ENCODE measurements at regions not wholly inside any gene's neighbourhood (a gene's known extent, or its start where the extent isn't known, plus 50 kb on each side); places are given as distances from the start of the nearest gene placed in this dataset.
A peak's percentile ranks its signal among the peaks of the same experiment; 100 is the strongest.

GRCh38 chr3:15982243-15982642 is 184.5 kb upstream of the ANKRD28 start (continued):
- TF ChIP-seq ZNF462 (CRISPR knock-in tag; IDR thresholded peaks at IDR 0.05) (no peak), REST (IDR thresholded peaks at IDR 0.05; ENCODE audit: unreplicated experiment) (no peak), EZH2 (IDR thresholded peaks at IDR 0.05; ENCODE audit: low read depth, unreplicated experiment) (no peak)

- Histone ChIP-seq H3K4me1 (ENCODE audit: insufficient read depth) (no peaks in the 10 kb centered on the region), H3K27me3 (ENCODE audit: insufficient read depth) (no peaks in the 10 kb centered on the region), H3K79me2 (replicated peaks; ENCODE audit: insufficient read depth) (no peaks in the 10 kb centered on the region), H3K27ac (ENCODE audit: low read depth) (no peak overlapping the region), H2AFZ (peak overlapping the region; percentile 43), H3K4me3 (no peak overlapping the region), H3K36me3 (ENCODE audit: insufficient read depth) (no peaks in the 10 kb centered on the region), H3F3A (replicated peaks; ENCODE audit: low read depth) (no peaks in the 10 kb centered on the region), H3K9me2 (ENCODE audit: insufficient read depth) (no peaks in the 10 kb centered on the region; the same call in 1 of the 2 replicates), H4K20me1 (replicated peaks; ENCODE audit: insufficient read depth) (no peaks in the 10 kb centered on the region), H3K4me2 (no peak overlapping the region)
- Mint-ChIP-seq H3K27me3 (ENCODE audit: insufficient read depth, low read depth, poor library complexity) (no peaks in the 10 kb centered on the region), H3K4me3 (no peak overlapping the region), H3K4me1 (peaks cover 8% of the 10 kb centered on the region; the same call in 2 of the 3 replicates), H3K36me3 (ENCODE audit: low read depth) (peaks cover 10% of the 10 kb centered on the region), H3K9me3 (peaks cover 16% of the 10 kb centered on the region), H3K27ac (no peak overlapping the region)
- no peak for DNase-seq (ENCODE audit: low spot score)
- ATAC-seq, result peak; percentile 34; the same call in 2 of the 3 replicates
- no peak for TF ChIP-seq REST (IDR thresholded peaks at IDR 0.05; ENCODE audit: unreplicated experiment)
- TF ChIP-seq STAT1 (IDR thresholded peaks at IDR 0.05; ENCODE audit: unreplicated experiment), result no peak
- no peak for TF ChIP-seq CTCF (conservative IDR thresholded peaks at IDR 0.05; ENCODE audit: low read depth in 2 of 2)
- no peak for TF ChIP-seq POLR2AphosphoS5 (IDR thresholded peaks at IDR 0.05; ENCODE audit: low read depth)
- TF ChIP-seq ZNF114 (CRISPR knock-in tag; IDR thresholded peaks at IDR 0.05), result no peak
- TF ChIP-seq EZH2 (IDR thresholded peaks at IDR 0.05; ENCODE audit: low read depth, unreplicated experiment), result no peak
- no peak for TF ChIP-seq CREB1 (CRISPR knock-in tag; IDR thresholded peaks at IDR 0.05; ENCODE audit: low read depth)
- no peak for TF ChIP-seq NANOG (IDR thresholded peaks at IDR 0.05; ENCODE audit: borderline replicate concordance)
Observed at GRCh38 chr3:15982667-15983196, 185.0 kb upstream of the ANKRD28 start.
